WERI-Rb-1 (cell line): ENCODE measurements at regions not wholly inside any gene's neighbourhood (a gene's known extent, or its start where the extent isn't known, plus 50 kb on each side); places are given as distances from the start of the nearest gene placed in this dataset.

ENCODE experiments used
- DNase-seq: peaks from one replicate; pipeline ENCODE4 v3.0.0-alpha.2; 2020
- H3K27ac ChIP-seq: fragments of 250-450 bp; sonication (Bioruptor Pico); 2 replicates; pipeline ENCODE4 v1.5.1; 2020; ENCODE audit warnings: mild to moderate bottlenecking, moderate library complexity
- H3K27me3 ChIP-seq: fragments of 250-450 bp; sonication (Bioruptor Pico); 2 replicates; pipeline ENCODE4 v1.5.1; 2021; ENCODE audit warnings: mild to moderate bottlenecking, low read depth, moderate library complexity; ENCODE audit not compliant: insufficient read depth, severe bottlenecking
- H3K36me3 ChIP-seq: fragments of 250-450 bp; sonication (Bioruptor Pico); 2 replicates; pipeline ENCODE4 v1.5.1; 2020; ENCODE audit warnings: mild to moderate bottlenecking, moderate library complexity
- H3K4me3 ChIP-seq: 2 replicates; pipeline ENCODE4 v1.5.1; 2011; ENCODE audit warnings: low read depth, mild to moderate bottlenecking, control low read depth, low read length
- H3K9me3 ChIP-seq: fragments of 250-450 bp; sonication (Bioruptor Pico); 2 replicates; pipeline ENCODE4 v1.5.1; 2021; ENCODE audit warnings: mild to moderate bottlenecking, moderate library complexity; ENCODE audit not compliant: severe bottlenecking
- CTCF ChIP-seq: IDR thresholded peaks from 2 replicates; pipeline ENCODE4 v1.5.1; 2011; ENCODE audit warnings: low read depth, mild to moderate bottlenecking, control low read depth, inconsistent platforms, low read length

GRCh38 chr1:96944432-96945092, 223.0 kb downstream of the PTBP2 start:
- no peak for TF ChIP-seq CTCF
- Histone ChIP-seq H3K27me3 (no peaks in the 10 kb centered on the region), H3K36me3 (no peaks in the 10 kb centered on the region), H3K9me3 (no peaks in the 10 kb centered on the region), H3K4me3 (no peak overlapping the region), H3K27ac (no peak overlapping the region)
- no peak for DNase-seq

- DNase-seq: no peak
- Histone ChIP-seq H3K4me3 (no peak overlapping the region), H3K27me3 (no peaks in the 10 kb centered on the region), H3K27ac (no peak overlapping the region), H3K9me3 (no peaks in the 10 kb centered on the region), H3K36me3 (no peaks in the 10 kb centered on the region)
- no peak for TF ChIP-seq CTCF
These were observed 224.0 kb downstream of the PTBP2 start for GRCh38 chr1:96945509-96946084.

GRCh38 chr1:96955307-96956012, 233.9 kb downstream of the PTBP2 start:
- DNase-seq: no peak
- no peak overlapping the region for H3K27ac ChIP-seq
- no peak overlapping the region for H3K4me3 ChIP-seq
- no peaks in the 10 kb centered on the region for H3K9me3 ChIP-seq
- H3K36me3 ChIP-seq: no peaks in the 10 kb centered on the region
- H3K27me3 ChIP-seq: no peaks in the 10 kb centered on the region
- no peak for TF ChIP-seq CTCF

- H3K4me3 ChIP-seq: no peak overlapping the region
- TF ChIP-seq CTCF: no peak
- H3K9me3 ChIP-seq: no peaks in the 10 kb centered on the region
- H3K27ac ChIP-seq: no peak overlapping the region
- H3K36me3 ChIP-seq: no peaks in the 10 kb centered on the region
- no peaks in the 10 kb centered on the region for H3K27me3 ChIP-seq
- DNase-seq: no peak
These were observed 240.6 kb downstream of the PTBP2 start for GRCh38 chr1:96962216-96962615.

GRCh38 chr1:96962751-96963211, 241.2 kb downstream of the PTBP2 start:
- H3K9me3 ChIP-seq: no peaks in the 10 kb centered on the region

More at GRCh38 chr1:96962751-96963211, 241.2 kb downstream of the PTBP2 start:
- Histone ChIP-seq H3K36me3 (no peaks in the 10 kb centered on the region), H3K27me3 (no peaks in the 10 kb centered on the region), H3K27ac (no peak overlapping the region), H3K4me3 (no peak overlapping the region)
- DNase-seq: no peak
- no peak for TF ChIP-seq CTCF
